Hematopoietic multipotent progenitor cell treated with erythropoietin and hydrocortisone succinate and interleukin-3 and kit ligand, for 8 days (in vitro differentiated cells): ENCODE measurements at regions not wholly inside any gene's neighbourhood (a gene's known extent, or its start where the extent isn't known, plus 50 kb on each side); places are given as distances from the start of the nearest gene placed in this dataset.
"Not testable (repeated sequence)": the region's sequence is repeated elsewhere in the genome, so short reads cannot be mapped to it uniquely, and the experiment has no call there.

ENCODE experiments used
- DNase-seq: peaks from one replicate; pipeline ENCODE4 v3.0.0-alpha.2; 2015

GRCh38 chr15:68482246-68482645 lies 50.3 kb upstream of the ITGA11 start:
- no peak for DNase-seq

DNA sequence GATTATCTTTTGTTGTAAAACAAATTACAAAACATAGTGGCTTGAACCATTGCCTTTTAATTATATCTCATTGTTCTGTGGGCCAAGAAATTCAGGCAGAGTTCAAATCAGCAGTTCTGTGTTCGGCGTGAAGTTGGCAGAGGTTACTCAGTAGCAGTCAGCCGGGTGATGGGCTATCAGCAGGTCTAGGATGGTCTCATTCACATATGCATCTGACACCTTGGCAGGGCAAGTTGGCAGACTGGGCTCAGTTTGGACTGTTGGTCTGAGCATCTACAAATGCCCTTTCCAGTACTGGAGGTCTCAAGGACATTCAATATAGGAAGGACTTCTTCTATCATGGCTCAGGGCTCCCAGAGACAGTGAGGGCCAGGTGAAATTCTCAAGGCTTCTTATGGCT lies 51.2 kb upstream of the ITGA11 start:
- DNase-seq: no peak

GRCh38 chr15:68484220-68484619 lies 52.3 kb upstream of the ITGA11 start:
- DNase-seq: no peak

GRCh38 chr15:68484696-68485400 lies 52.9 kb upstream of the ITGA11 start:
- no peak for DNase-seq

DNA sequence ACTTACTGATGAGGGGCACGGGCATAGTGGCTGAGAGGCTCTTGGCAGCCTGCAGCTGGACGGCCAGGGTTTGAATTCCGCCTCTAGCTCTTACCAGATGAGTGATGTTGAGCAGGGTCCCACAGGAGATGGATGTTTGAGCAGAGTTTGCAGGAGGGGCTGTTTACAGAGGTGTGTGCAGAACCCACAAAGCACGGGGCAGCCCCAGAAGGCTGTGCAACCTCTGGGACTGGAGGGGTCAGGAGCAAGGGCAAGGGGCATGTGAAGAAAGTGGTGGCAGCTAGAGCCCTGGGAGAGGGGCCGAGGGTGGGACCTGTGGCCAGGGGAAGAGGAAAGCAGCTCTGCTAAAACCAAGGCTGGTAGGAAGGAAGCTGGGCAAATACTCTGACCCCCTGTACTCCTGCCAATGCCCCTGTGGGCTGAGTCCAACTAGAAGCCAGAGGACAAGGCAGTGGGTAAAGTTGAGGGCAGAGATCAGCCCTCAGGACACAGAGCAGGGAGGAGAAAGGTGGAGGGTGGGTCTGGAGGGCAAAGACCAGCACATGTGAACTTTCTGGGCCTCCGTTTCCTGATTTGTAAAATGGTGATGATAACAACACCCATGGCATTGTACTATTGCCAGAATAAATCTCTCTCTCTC lies 53.9 kb upstream of the ITGA11 start:
- no peak for DNase-seq

DNA sequence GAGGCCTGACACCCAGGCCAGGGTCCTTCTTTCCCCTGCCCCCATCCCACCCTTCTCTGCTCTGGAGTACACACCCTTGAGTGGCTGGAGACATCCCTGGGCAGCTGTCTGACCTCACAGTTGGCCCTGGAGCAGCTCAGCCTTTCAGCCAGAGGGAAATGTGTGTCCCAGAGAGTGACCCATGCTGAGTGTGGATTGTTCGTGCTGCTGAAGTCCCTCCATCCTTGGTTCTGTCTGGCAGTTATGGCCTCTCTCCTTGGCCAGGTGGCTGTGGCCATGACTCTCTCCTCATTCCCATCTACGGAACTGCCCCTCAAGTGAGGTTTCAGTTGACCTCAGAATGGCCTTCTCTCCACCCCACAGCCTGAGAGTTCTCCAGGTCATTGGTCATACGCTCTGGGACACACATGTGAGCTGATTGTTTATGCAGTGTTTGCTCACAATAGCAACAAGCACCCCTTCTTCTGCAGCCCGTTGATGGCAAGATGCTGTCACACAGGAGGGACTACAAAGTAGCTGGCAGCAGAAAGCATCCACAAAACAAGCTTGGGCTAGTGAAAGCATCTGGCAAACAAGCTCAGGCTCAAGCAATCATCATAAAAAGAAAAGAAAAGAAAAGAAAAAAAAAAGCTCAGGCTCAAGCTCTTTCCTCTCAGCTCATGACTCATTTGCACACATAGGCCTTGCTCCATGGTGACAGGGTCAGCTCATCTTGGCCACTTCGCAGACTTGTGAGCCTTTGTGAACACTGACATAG lies 55.3 kb upstream of the ITGA11 start:
- DNase-seq: no peak

DNA sequence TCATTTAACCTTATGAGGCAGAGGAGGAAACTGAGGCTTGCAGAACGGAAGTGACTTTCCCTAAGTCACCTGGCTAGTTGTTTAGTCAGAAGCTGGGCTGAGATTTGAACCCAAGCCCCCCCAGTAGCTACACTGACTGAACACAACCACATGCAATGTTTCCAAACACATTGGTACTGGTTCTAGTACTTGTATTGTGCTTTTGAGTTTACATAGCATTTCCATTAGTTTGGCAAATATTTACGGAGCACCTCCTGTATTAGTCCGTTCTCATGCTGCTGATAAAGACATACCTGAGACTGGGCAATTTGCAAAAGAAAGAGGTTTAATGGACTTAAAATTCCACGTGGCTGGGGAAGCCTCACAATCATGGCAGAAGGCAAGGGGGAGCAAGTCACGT lies 56.3 kb upstream of the ITGA11 start:
- DNase-seq: no peak

DNA sequence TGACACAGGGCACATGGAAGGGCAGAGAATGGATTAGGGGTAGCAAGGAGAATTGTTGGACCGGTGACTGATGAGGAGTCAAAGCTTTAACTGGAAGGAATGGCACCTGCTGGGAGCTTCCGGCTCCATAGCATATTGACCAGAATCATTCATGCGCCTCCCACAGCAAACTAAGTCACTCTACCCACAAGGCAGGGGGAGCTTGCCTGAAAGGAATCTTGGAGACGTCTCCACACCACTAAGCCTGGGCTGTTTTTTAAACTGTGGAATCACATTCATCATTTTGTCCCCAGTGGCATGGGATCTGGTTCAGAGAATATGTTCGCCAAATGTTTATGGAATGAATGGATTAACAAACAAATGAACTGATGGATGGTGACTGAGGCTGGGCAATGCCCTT lies 57.0 kb upstream of the ITGA11 start:
- no peak for DNase-seq

DNA sequence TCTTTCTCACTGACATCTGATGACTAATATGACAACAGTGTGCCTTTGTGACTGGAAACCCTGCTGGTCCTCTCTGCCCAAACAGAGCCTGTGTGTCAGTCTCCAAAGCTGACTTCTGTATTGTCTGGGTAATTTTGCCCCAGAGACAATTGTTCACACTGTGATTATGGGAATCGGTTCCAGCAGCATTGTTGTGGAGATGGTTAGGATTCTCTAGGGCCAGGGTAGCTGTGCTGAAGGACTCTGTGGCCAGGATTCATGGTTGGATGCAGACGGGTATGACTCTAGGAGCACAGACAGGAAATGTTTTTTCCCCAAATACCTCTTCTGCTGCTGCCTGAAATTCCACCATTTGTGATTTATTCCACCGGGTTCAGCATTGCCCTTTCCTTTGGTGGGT lies 57.5 kb upstream of the ITGA11 start:
- DNase-seq: no peak

GRCh38 chr15:68491415-68492106 lies 59.6 kb upstream of the ITGA11 start:
- no peak for DNase-seq

GRCh38 chr15:68492855-68493254 lies 60.9 kb upstream of the ITGA11 start:
- no peak for DNase-seq

GRCh38 chr15:68493629-68494028 lies 61.7 kb upstream of the ITGA11 start:
- no peak for DNase-seq

DNA sequence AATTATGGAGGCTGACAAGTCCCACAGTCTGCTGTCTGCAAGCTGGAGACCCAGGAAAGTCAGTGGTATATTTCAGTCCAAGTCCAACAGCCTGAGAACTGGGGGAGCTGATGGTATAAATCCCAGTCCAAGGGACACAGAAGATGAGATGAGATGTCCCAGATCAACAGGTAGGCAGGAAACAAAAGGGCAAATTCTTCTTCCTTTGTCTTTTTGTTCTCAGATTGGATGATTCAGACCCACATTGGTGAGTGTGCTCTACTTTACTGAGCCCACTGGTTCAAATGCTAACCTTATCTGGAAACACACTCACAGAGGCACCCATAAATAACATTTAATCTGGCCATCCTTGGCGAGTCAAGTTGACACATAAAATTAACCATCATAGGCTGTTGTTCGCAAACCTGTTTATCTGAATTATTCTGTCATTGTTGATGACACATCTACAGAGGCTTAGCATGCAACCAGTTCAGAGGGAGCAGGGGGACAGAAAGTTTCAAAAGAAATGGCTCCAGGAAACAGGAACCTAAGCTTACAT lies 62.7 kb upstream of the ITGA11 start:
- peak; percentile 20 for DNase-seq

GRCh38 chr15:68495221-68495950 lies 63.4 kb upstream of the ITGA11 start:
- DNase-seq: no peak

DNA sequence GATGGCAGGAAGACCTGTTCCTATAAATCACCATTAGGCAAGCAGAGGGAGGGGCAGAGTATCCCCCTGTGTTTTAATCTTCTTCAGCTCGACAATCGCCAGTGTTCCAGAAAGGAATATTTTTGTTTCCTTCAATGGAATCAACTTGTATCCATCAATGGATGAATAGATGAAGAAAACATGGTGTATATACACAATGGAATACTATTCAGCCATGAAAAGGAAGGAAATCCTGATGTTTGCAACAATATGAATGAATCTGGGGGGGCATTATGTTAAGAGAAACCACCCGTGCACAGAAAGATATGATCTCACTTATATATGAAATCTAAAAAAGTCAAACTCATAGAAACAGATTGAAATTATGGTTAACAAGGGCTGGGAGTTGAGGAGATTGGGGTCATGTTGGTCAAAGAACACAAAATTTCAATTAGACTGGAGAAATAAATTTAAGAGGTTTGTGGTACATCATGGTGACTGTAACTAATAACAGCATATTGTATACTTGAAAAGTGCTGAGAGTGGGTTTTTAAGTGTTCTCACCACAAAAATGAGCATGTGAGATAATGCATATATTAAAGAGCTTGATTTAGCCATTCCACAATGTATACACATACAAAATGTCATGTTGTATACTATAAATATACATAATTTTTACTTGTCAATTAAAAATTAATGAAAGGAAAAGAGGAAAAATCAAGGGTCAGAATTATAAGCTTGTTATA lies 64.2 kb upstream of the ITGA11 start:
- no peak for DNase-seq

DNA sequence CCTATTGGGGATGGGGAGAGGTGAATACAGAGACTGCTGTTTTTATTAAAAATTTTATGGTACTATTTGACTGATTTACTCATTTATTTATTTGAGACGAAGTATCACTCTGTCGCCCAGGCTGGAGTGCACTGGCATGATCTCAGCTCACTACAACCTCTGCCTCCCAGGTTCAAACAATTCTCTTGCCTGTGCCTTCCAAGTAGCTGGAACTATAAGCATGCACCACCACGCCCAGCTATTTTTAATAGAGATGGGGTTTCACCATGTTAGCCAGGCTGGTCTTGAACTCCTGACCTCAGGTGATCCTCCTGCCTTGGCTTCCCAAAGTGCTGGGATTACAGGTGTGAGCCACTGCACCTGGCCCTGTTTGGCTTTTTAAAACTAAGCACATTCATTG lies 64.8 kb upstream of the ITGA11 start:
- DNase-seq: not testable (repeated sequence)

- no peak for DNase-seq
These were observed 65.4 kb upstream of the ITGA11 start for GRCh38 chr15:68497206-68497910.

- no peak for DNase-seq
These were observed 66.1 kb upstream of the ITGA11 start for GRCh38 chr15:68498076-68498475.

DNA sequence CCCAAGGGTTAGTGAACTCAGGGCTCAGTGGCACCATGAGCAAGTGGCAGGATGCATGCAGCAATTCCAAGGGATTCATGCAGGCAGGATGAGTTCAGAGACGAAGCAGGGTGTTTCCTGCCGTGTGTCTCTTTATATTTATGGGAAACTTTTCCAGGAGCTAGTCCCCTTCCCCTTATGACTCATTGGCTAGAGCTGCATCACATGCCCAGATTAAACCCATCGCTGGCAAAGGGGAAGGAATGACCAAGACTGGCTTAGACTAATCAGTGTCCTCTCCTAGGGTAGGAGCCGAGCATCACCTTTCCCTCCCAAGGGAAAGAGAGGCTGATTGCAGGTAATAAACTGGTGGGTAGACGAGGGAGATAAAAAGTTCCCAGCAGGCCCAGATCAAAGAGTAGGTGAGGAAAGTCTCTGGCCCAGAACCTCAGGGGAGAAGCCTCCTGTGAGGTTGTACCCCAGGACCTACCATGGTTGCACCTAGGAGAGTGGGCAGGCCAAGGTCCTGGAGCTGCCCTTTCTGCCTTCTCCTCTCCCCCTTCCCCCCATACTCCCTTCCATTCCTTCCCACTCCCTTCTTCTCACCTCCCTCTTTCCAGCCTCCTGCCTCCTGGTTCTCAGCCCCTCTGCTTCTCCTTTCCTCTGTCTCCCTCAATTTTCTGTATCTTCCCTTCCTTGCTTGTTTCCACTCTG lies 67.8 kb upstream of the ITGA11 start:
- no peak for DNase-seq
